Thoracic aorta (tissue), 2 donors: ENCODE measurements at regions not wholly inside any gene's neighbourhood (a gene's known extent, or its start where the extent isn't known, plus 50 kb on each side); places are given as distances from the start of the nearest gene placed in this dataset.
"Not testable (repeated sequence)": the region's sequence is repeated elsewhere in the genome, so short reads cannot be mapped to it uniquely, and the experiment has no call there.

Experiments
- ATAC-seq: fragments of 150-250 bp; one replicate; pipeline ENCODE4 v1.8.0; 2017; ENCODE audit warnings: low read depth; ENCODE audit not compliant: insufficient number of reproducible peaks, low FRiP score
- DNase-seq: peaks from one replicate; pipeline ENCODE4 v3.0.0-alpha.2; 2020; ENCODE audit warnings: low spot score
- H3K27ac ChIP-seq, 2 donors: fragments of 200-600 bp; sonication (generic); 1 replicate in 1 of 2; 2 replicates in 1 of 2; pipeline ENCODE4 v1.5.1; 2016; ENCODE audit warnings: mild to moderate bottlenecking in 2 of 2, moderate library complexity in 2 of 2
- H3K27me3 ChIP-seq: fragments of 200-600 bp; sonication (generic); replicated peaks from 2 replicates; pipeline ENCODE4 v1.6.0; 2016; ENCODE audit warnings: mild to moderate bottlenecking; ENCODE audit not compliant: insufficient read depth
- H3K36me3 ChIP-seq: fragments of 200-600 bp; sonication (generic); one replicate; pipeline ENCODE4 v1.5.1; 2016
- H3K4me1 ChIP-seq, 2 donors: fragments of 200-600 bp; sonication (generic); 1 replicate in 1 of 2; 2 replicates in 1 of 2; pipeline versions ENCODE4 v1.5.1 to v1.6.0; 2016; ENCODE audit warnings: low read depth in 2 of 2, mild to moderate bottlenecking in 1 of 2; ENCODE audit not compliant: control insufficient read depth in 1 of 2
- H3K4me3 ChIP-seq: fragments of 200-600 bp; sonication (generic); 2 replicates; pipeline ENCODE4 v1.5.1; 2016; ENCODE audit warnings: mild to moderate bottlenecking
- H3K9me3 ChIP-seq: fragments of 200-600 bp; sonication (generic); 2 replicates; pipeline ENCODE4 v1.5.1; 2016
- CTCF ChIP-seq: fragments of 200-600 bp; sonication (generic); IDR thresholded peaks from one replicate; pipeline ENCODE4 v1.5.1; 2019; ENCODE audit warnings: antibody characterized with exemption

DNA sequence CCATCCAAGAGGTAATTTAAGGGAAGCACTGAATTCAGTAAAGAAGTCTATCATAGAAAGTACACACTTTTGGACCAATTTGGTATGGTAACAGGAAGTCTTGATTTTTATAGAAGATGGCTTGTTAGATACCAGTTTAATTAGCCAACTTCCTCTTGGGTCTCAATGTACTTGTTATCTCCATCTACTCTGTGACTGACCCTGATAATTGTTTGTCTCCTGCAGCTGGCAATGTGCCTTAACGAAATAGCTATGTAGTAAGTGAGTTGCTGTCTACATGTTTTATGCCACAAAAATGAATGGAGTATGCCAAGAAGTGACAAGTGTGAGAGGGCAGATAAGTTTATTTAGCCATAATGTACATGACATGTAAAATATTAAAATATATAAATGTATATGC lies 410.5 kb upstream of the MAN1A1 start:
- H3K27ac ChIP-seq: no peak overlapping the region
- H3K36me3 ChIP-seq: no peaks in the 10 kb centered on the region
- H3K9me3 ChIP-seq: no peaks in the 10 kb centered on the region
- DNase-seq (no peak), ATAC-seq (no peak)
- H3K27me3 ChIP-seq: no peaks in the 10 kb centered on the region
- H3K4me3 ChIP-seq: no peak overlapping the region
- no peaks in the 10 kb centered on the region for H3K4me1 ChIP-seq
- no peak for TF ChIP-seq CTCF

DNA sequence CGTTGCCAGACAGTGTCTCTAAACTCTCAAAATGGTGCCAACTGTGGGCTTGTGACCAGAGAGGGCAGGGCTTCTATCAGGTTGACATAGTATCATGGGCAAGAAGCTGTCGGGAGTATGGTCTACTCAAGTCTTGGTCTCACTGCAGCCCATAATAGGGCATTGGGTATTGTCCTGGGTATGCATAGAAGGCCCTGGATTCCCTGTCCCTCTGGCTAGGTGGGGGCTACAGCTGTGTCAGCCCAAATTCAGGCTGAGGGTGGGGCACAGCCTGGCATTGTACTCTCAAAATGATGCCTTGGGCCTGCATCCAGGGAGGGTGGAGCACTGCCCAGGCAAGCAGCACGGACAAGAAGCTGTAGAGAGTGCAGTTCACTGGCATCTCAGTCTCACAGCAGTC lies 408.8 kb upstream of the MAN1A1 start:
- Histone ChIP-seq H3K4me1 (no peaks in the 10 kb centered on the region), H3K27me3 (no peaks in the 10 kb centered on the region), H3K4me3 (no peak overlapping the region), H3K36me3 (no peaks in the 10 kb centered on the region), H3K27ac (no peak overlapping the region), H3K9me3 (no peaks in the 10 kb centered on the region)
- ATAC-seq (no peak), DNase-seq (no peak)
- no peak for TF ChIP-seq CTCF

DNA sequence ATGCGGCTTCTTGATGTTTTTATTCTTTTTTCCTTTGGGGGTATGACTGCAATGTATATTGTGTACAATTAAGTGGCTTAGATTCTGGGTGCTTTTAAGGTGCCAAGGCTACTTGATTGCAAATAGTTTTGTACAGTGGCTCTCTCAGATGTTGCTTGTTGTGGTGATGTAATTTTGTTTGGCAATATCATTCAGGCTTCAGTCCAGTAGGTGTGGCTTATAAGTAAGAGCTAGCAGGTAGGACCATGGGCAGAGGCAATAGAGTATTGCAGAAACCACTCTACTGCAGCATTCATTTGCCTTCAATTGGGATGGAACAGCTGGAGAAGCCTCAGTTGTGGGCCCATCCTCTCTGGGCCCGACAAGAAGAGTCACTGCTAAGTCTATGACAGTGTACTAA lies 407.9 kb upstream of the MAN1A1 start:
- Histone ChIP-seq H3K4me1 (no peaks in the 10 kb centered on the region), H3K27me3 (no peaks in the 10 kb centered on the region), H3K27ac (no peak overlapping the region), H3K36me3 (no peaks in the 10 kb centered on the region), H3K9me3 (no peaks in the 10 kb centered on the region), H3K4me3 (no peak overlapping the region)
- ATAC-seq (no peak), DNase-seq (no peak)
- TF ChIP-seq CTCF: no peak

GRCh38 chr6:119749335-119749734 lies 399.8 kb upstream of the MAN1A1 start:
- Histone ChIP-seq H3K4me1 (no peaks in the 10 kb centered on the region), H3K27me3 (no peaks in the 10 kb centered on the region), H3K36me3 (no peaks in the 10 kb centered on the region), H3K27ac (no peak overlapping the region), H3K4me3 (no peak overlapping the region), H3K9me3 (no peaks in the 10 kb centered on the region)
- TF ChIP-seq CTCF: no peak
- DNase-seq (no peak), ATAC-seq (no peak)

GRCh38 chr6:119748535-119748934 lies 399.0 kb upstream of the MAN1A1 start:
- not testable (repeated sequence) for DNase-seq, H3K4me1 ChIP-seq, H3K27ac ChIP-seq, H3K36me3 ChIP-seq, ATAC-seq, H3K4me3 ChIP-seq, H3K27me3 ChIP-seq, H3K9me3 ChIP-seq

DNA sequence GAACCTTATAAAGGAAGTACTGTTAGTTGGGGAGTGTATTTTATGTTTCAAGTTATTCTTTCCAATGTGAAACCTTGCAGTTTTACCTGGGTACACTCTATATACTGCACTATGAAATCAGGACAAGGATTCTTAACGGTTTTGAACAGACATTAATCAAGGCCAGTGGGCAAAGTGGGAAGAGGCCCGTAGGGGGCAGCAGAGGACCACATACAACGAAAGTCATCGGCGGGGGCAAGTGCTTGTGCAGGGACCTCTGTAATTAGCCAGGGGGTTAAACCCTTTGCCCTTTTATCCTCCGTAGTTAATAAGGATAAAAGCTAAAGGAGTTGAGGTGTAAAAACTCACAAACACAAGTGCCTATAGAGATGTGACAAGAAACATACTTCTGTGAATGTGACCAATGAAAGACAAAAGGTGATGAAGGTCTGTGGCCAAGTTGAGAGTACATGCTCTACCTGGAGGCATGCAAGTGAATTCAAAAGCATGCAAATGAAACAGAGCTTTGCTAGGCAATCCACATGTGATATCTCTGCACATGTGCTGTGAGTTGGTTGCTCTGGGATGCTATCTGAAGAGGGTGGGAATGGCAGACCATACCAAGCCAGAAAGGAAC lies 392.7 kb upstream of the MAN1A1 start:
- no peak for ATAC-seq
- no peaks in the 10 kb centered on the region for H3K36me3 ChIP-seq
- no peak for DNase-seq
- H3K4me3 ChIP-seq: no peak overlapping the region
- H3K27ac ChIP-seq: no peak overlapping the region
- H3K4me1 ChIP-seq: no peaks in the 10 kb centered on the region
- TF ChIP-seq CTCF: peak; percentile 31
- no peaks in the 10 kb centered on the region for H3K27me3 ChIP-seq
- no peaks in the 10 kb centered on the region for H3K9me3 ChIP-seq
